HG03565 (cell line): ENCODE measurements at regions not wholly inside any gene's neighbourhood (a gene's known extent, or its start where the extent isn't known, plus 50 kb on each side); places are given as distances from the start of the nearest gene placed in this dataset.
"Not testable (repeated sequence)": the region's sequence is repeated elsewhere in the genome, so short reads cannot be mapped to it uniquely, and the experiment has no call there.

Source experiments
- ATAC-seq: cut with Tn5 transposase; IDR thresholded peaks from one replicate; pipeline ENCODE4 v1.9.1; 2021; ENCODE audit warnings: mild to moderate bottlenecking, moderate library complexity; ENCODE audit not compliant: unreplicated experiment

GRCh38 chr14:34381304-34381703, 80.7 kb downstream of the SPTSSA start:
- ATAC-seq, result not testable (repeated sequence)

- no peak for ATAC-seq
These were observed 81.6 kb downstream of the SPTSSA start for GRCh38 chr14:34380471-34380845.

- no peak for ATAC-seq
These were observed 82.1 kb downstream of the SPTSSA start for GRCh38 chr14:34379816-34380470.

- no peak for ATAC-seq
These were observed 85.3 kb downstream of the SPTSSA start for GRCh38 chr14:34376649-34377267.

- no peak for ATAC-seq
These were observed 86.9 kb downstream of the SPTSSA start for GRCh38 chr14:34374998-34375740.

- ATAC-seq, result no peak
These were observed 88.8 kb downstream of the SPTSSA start for GRCh38 chr14:34373191-34373590.

GRCh38 chr14:34372786-34373185, 89.3 kb downstream of the SPTSSA start:
- ATAC-seq, result no peak

GRCh38 chr14:34369648-34370030, 92.4 kb downstream of the SPTSSA start:
- ATAC-seq, result no peak

- ATAC-seq, result no peak
These were observed 92.9 kb downstream of the SPTSSA start for GRCh38 chr14:34368971-34369647.

- ATAC-seq, result no peak
These were observed 93.7 kb downstream of the SPTSSA start for GRCh38 chr14:34368115-34368970.

- ATAC-seq, result no peak
These were observed 96.6 kb downstream of the SPTSSA start for GRCh38 chr14:34365309-34365915.

GRCh38 chr14:34364201-34364600, 97.8 kb downstream of the SPTSSA start:
- no peak for ATAC-seq

- ATAC-seq, result no peak
These were observed 98.3 kb downstream of the SPTSSA start for GRCh38 chr14:34363733-34364134.

GRCh38 chr14:34362641-34363251, 99.3 kb downstream of the SPTSSA start:
- no peak for ATAC-seq

- no peak for ATAC-seq
These were observed 100.5 kb downstream of the SPTSSA start for GRCh38 chr14:34361504-34362011.

- ATAC-seq, result no peak
These were observed 102.5 kb downstream of the SPTSSA start for GRCh38 chr14:34359420-34360117.

- ATAC-seq, result no peak
These were observed 105.8 kb downstream of the SPTSSA start for GRCh38 chr14:34356264-34356654.

- ATAC-seq, result no peak
These were observed 106.3 kb downstream of the SPTSSA start for GRCh38 chr14:34355584-34356263.
